ENCODE measurements at regions not wholly inside any gene's neighbourhood (a gene's known extent, or its start where the extent isn't known, plus 50 kb on each side); places are given as distances from the start of the nearest gene placed in this dataset.

GRCh38 chr12:126432780-126433179, 1367.5 kb downstream of the AACS start:
- intact Hi-C loops (cut with micrococcal nuclease; ENCODE audit: unreplicated experiment): no loop called here
- H3K79me2 ChIP-seq (ENCODE audit: low read depth): no peaks in the 10 kb centered on the region
- ChIA-PET POLR2A (ENCODE audit: unreplicated experiment) (no interaction called here), CTCF (no interaction called here)
- no peak overlapping the region for H2AFZ ChIP-seq
- H3K4me3 ChIP-seq: no peak overlapping the region
- no peaks in the 10 kb centered on the region for H3K4me1 ChIP-seq (replicated peaks; ENCODE audit: insufficient read depth)
- no peaks in the 10 kb centered on the region for H3K9me3 ChIP-seq (ENCODE audit: insufficient read depth, low read depth)
- no peak overlapping the region for H3K4me2 ChIP-seq
- H3K36me3 ChIP-seq (ENCODE audit: low read depth): no peaks in the 10 kb centered on the region
- no peak overlapping the region for H3K27ac ChIP-seq
- no TSS peak for BruUV-seq (replicated peaks)
- no peaks in the 10 kb centered on the region for H3K9me2 ChIP-seq (ENCODE audit: insufficient read depth)
- H4K20me1 ChIP-seq (ENCODE audit: insufficient read depth): no peaks in the 10 kb centered on the region
- DNase-seq: no peak
- no peak for TF ChIP-seq EZH2 (IDR thresholded peaks at IDR 0.05; ENCODE audit: low read depth)
- TF ChIP-seq, protein P1, sequence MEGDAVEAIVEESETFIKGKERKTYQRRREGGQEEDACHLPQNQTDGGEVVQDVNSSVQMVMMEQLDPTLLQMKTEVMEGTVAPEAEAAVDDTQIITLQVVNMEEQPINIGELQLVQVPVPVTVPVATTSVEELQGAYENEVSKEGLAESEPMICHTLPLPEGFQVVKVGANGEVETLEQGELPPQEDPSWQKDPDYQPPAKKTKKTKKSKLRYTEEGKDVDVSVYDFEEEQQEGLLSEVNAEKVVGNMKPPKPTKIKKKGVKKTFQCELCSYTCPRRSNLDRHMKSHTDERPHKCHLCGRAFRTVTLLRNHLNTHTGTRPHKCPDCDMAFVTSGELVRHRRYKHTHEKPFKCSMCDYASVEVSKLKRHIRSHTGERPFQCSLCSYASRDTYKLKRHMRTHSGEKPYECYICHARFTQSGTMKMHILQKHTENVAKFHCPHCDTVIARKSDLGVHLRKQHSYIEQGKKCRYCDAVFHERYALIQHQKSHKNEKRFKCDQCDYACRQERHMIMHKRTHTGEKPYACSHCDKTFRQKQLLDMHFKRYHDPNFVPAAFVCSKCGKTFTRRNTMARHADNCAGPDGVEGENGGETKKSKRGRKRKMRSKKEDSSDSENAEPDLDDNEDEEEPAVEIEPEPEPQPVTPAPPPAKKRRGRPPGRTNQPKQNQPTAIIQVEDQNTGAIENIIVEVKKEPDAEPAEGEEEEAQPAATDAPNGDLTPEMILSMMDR (conservative IDR thresholded peaks at IDR 0.05): no peak
- H3F3A ChIP-seq (ENCODE audit: insufficient read depth, low read depth): no peaks in the 10 kb centered on the region
- H3K27me3 ChIP-seq (ENCODE audit: insufficient read depth, low read depth): no peaks in the 10 kb centered on the region

DNA sequence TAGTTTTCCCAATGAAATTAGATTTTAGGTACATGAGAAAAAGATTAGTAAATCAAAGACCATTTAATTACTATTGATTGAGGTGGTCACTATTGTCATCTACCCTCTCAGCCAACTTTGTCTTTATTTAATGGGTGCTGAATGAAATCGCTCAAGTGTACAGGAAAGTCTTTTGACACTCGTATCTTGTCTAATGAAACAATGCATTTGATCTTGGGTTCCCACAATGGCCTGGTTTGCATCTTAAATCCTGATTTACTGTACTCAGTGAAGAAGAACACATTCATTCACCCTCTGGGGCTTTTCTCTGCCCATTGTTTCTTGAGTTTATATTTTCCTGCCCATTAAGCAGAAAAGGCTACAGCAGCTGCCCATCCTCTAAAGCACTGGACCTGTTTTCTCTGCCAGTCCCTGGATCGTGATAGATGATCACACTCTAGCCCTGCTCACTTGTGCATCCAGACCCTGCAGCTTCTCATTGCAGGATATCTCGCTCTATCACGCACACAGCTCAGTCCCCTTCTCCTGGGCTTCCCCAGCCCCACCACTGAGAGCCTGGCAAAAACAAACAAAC, 1369.3 kb downstream of the AACS start:
- no TSS peak for BruUV-seq (replicated peaks)
- Histone ChIP-seq H3K4me1 (replicated peaks; ENCODE audit: insufficient read depth) (no peaks in the 10 kb centered on the region), H3K4me3 (no peak overlapping the region), H3K9me3 (ENCODE audit: insufficient read depth, low read depth) (no peaks in the 10 kb centered on the region), H2AFZ (no peak overlapping the region), H3F3A (ENCODE audit: insufficient read depth, low read depth) (no peaks in the 10 kb centered on the region), H3K27me3 (ENCODE audit: insufficient read depth, low read depth) (no peaks in the 10 kb centered on the region), H3K36me3 (ENCODE audit: low read depth) (no peaks in the 10 kb centered on the region), H3K79me2 (ENCODE audit: low read depth) (no peaks in the 10 kb centered on the region), H3K27ac (no peak overlapping the region), H4K20me1 (ENCODE audit: insufficient read depth) (no peaks in the 10 kb centered on the region), H3K4me2 (no peak overlapping the region), H3K9me2 (ENCODE audit: insufficient read depth) (no peaks in the 10 kb centered on the region)
- DNase-seq: no peak
- ChIA-PET POLR2A (ENCODE audit: unreplicated experiment) (no interaction called here), CTCF (no interaction called here)
- TF ChIP-seq EZH2 (IDR thresholded peaks at IDR 0.05; ENCODE audit: low read depth): no peak
- TF ChIP-seq, protein P1 (conservative IDR thresholded peaks at IDR 0.05): no peak
- intact Hi-C loops (cut with micrococcal nuclease; ENCODE audit: unreplicated experiment): no loop called here

GRCh38 chr12:126436041-126436440, 1370.8 kb downstream of the AACS start:
- Histone ChIP-seq H3K79me2 (ENCODE audit: low read depth) (no peaks in the 10 kb centered on the region), H3K4me3 (no peak overlapping the region), H3K27me3 (ENCODE audit: insufficient read depth, low read depth) (no peaks in the 10 kb centered on the region), H3K9me2 (ENCODE audit: insufficient read depth) (no peaks in the 10 kb centered on the region), H4K20me1 (ENCODE audit: insufficient read depth) (no peaks in the 10 kb centered on the region), H3K27ac (no peak overlapping the region), H3K36me3 (ENCODE audit: low read depth) (no peaks in the 10 kb centered on the region), H3K9me3 (ENCODE audit: insufficient read depth, low read depth) (no peaks in the 10 kb centered on the region), H3K4me1 (replicated peaks; ENCODE audit: insufficient read depth) (no peaks in the 10 kb centered on the region), H3K4me2 (no peak overlapping the region), H2AFZ (no peak overlapping the region), H3F3A (ENCODE audit: insufficient read depth, low read depth) (no peaks in the 10 kb centered on the region)
- DNase-seq: no peak
- no TSS peak for BruUV-seq (replicated peaks)
- no peak for TF ChIP-seq EZH2 (IDR thresholded peaks at IDR 0.05; ENCODE audit: low read depth)
- TF ChIP-seq, protein P1 (conservative IDR thresholded peaks at IDR 0.05): no peak
- ChIA-PET CTCF (no interaction called here), POLR2A (ENCODE audit: unreplicated experiment) (no interaction called here)
- intact Hi-C loops (cut with micrococcal nuclease; ENCODE audit: unreplicated experiment): no loop called here
